ENCODE measurements at regions not wholly inside any gene's neighbourhood (a gene's known extent, or its start where the extent isn't known, plus 50 kb on each side); places are given as distances from the start of the nearest gene placed in this dataset.
"Not testable (repeated sequence)": the region's sequence is repeated elsewhere in the genome, so short reads cannot be mapped to it uniquely, and the experiment has no call there.

DNA sequence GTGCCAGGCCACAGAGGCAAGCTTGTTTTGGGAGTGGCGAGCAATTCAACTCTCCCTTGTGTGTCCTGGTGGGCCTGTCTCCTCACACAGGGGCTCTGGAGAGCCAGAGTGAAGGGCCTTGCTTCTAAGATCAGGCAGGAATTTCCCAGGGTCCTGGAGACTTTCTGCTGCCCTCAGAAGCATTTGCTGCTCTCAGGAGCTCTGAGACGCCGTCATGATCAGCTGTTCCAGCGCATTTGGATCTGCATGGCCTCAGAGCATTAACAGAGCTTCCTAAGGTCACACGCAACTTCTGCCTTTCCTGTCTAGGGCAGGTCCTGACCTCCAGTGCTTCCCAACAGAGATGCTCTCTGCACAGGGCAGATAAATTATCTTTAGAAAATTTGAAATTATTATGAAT is 52.2 kb upstream of the C10orf90 start:
- DNase-seq (ENCODE audit: low read depth), result no peak

DNA sequence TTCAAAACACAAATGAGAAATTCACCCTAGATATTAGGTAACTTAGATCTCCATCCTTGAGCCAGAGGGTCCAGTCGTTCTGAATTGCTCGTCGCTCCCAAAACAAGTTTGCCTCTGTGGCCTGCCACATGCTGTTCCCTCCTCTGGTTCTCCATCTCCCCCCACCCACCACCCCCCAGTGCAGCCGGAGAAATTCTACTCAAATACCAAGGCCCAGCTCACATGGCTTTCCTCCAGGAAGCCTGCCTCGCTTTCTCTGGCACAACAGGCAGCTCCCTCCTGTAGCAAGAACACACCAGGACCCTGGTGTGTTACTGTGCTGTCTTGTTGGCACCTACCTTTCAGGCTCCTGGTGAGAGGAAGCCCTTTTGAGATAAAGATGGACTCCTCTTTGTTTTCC is 52.7 kb upstream of the C10orf90 start:
- DNase-seq (ENCODE audit: low read depth), result no peak

DNA sequence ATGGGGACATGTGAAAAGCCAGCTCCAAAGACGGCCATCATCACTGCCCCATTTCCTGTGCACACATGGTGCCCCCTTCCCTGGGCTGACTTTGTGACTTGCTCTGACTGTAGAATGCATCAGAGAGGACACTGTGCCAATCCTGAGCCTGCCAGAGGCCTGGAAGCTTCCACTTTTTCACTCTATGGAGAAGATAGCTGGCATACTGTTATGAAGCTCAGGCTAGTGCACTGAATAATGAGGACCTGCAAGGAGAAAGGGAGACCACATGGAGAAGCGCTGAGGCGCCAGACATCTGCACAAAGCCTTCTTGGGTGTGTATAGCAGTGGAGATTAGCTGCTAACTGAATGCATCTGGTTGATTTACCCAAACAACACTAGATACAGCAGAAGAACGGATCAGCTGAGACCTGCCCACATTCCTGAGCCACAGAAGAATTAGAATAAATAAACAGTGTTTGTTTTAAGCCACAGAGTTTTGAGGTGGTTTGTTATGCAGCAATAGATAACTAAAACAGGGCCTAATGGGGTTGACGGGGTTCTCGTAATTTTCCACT is 58.9 kb upstream of the C10orf90 start:
- no peak for DNase-seq (ENCODE audit: low read depth)

DNA sequence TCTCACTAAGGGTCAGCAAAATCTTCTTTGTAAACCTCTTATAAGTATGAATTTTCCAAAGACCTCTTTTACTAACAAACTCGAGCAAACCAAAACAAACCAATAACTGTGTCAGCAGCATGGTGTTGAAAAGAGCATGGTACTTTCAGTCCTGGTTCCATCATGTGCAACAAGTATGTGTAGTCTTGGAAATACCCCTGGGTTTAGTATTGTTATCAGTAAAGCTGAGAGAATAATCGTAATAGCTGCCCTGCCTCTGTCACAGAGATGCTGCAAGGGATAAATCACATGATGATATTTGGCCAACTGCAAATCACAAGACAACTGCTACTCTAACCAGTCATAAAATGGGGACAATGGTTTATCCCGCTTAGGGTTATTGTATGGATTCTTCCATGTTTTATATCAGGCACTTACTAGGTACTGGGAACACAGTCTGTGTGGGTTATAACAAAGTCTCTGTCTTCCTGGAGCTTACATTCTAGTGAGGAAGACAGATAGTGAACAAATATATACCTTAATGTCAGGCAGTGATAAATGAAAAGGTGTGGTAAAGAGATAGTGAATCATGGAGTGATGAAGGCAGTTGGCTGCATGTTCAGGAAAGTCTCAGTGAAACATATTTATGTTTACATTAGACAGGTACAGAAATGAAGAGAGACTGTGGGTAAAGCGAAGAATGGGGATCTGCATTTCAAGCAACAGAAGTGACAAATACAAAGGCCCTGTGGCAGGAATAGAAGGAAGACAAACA is 60.5 kb upstream of the C10orf90 start:
- no peak for DNase-seq (ENCODE audit: low read depth)

DNA sequence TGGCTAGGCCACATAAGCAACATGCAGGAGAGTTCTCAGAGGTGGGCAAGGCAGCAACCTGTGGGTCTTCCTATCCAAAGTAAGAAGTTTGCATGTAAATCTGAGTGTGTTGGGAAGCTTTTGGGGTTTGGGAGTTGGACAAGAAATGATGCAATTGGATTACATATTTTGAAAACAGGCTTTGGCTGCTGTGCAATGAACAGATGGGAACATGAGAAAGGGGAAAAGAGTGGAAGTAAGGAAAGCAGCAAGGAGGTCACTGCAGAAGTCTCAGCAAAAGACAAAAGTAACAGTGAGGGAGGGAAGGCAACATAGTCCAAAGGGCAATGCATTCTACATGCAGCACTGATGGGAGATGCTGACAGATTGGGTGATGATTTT is 61.1 kb upstream of the C10orf90 start:
- DNase-seq (ENCODE audit: low read depth), result no peak

DNA sequence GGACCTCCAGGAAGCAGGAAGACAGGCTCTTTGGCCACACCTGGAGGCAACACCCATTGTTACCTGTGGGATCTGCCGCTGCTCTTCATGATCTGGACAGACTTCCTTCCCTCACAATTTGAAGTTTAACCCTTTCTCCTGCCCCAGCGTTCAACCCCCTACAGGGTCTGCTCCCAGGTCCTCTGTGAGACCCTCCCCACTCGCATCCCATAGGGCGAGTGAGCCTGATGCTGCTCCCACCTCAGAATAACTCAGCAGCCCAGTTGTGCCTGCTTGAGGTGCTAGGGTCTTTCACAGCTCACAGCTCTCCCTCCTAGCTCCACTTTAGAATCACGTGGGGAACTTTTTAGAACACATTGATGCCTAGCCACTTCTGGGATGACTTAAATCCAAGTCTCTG is 61.8 kb upstream of the C10orf90 start:
- DNase-seq (ENCODE audit: low read depth), result no peak

DNA sequence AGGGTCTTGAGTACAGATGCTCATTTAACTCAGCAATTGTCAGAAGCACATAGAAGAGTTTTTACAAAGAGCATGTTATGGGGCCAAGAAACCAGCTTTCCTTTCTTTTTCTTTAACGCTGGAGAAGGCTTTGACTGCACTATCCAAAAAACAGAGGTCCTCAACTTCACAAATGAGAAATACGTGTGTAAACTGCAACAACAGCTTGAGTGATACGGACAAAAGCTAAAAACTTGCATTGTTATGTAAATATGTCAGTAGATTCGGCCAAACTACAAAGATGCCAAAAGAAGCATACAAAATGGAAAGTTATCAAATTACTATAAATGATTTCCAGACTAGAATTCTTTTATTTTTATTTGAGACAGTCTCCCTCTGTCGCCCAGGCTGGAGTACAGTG is 62.4 kb upstream of the C10orf90 start:
- no peak for DNase-seq (ENCODE audit: low read depth)

DNA sequence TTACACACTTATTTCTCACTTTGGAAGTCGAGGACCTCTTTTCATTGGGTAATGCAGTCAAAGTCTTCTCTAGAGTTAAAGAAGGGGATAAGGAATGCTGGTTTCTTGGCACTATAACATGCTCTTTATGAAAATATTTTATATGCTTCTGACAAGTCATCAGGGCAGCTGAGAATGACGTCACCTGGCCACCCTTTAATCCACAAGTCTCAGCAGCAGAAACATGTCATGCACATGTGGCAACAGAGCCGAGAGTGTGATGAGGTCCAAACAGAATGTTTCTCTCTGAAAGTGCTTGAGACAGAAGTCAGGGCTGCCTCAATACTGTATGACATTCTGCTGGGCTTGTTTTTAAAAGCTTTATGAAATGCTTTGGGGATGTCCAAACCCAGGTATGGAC is 63.5 kb upstream of the C10orf90 start:
- DNase-seq (ENCODE audit: low read depth), result no peak

DNA sequence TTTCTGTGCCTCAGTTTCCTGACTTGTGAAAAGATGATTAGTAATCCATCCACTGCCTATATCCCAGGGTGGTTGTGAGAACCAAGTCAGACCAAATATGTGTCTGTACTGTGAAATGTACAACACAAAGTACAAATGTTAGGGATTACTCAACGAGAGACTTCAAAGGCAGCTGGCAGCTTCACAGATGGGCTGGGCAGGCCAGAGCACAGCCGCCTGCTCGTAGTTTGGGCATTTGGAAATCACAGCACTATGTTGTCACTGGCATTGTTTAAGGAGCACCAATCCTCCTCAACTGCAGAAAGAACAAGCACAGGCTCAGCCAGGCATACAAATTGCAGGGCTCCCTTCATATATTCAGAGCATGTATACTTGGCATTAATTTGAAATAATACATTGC is 64.5 kb upstream of the C10orf90 start:
- no peak for DNase-seq (ENCODE audit: low read depth)

DNA sequence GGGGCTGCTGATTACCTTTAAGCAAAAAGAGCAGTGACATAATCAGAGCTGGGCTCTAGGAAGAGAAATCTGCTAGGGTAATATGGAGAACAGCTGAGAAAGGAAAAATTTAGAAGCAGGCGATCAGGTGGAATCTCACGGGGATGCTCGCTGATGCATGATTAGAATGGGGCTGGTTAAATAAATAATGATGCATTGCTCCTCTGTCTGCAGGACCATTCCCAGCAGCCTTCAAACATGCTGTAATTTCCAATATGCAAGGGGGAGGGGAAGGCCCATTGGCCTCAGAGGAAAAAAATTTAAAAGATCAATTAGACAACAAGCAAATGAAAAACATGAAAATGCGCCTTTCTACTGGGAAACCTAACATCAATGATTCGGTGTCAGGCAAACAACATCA is 65.6 kb upstream of the C10orf90 start:
- DNase-seq (ENCODE audit: low read depth), result no peak

DNA sequence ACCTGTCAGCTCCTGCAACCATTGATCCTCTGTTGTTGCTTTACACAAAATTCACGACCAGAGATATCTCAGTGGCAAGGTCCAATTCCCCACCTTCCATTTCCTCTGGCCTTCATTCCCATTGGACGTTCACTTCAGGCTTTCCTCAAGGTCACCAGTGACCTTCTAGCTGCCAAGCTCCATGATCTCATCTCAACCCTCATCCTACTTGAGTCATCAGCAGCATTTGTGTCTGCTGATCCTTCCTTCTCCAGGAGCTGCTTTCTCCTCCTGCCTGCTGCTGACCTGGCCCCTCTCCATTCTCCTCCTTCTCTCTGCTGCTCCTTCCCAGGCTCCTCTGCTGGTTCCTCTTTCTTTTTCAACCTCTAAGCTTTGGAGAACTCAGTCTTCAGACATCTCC is 66.2 kb upstream of the C10orf90 start:
- DNase-seq (ENCODE audit: low read depth), result no peak

DNA sequence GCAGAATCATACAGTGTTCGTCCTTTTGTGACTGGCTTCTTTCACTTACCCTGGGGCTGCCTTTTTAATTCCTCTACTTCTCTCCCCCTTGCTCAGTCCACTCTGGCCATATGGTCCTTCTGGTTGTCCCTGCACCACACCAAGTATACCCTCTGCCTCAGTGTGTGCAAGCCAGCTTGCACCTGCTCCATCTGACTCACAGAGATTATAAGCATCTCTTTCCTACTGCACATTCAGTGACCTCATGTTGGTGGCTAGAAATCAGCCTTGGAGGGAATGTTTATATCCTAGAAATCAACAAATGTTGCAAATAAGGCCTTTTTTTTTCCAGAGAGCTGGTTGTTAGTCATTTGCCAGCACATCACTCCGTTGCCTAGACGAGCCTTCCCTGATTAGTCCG is 67.5 kb upstream of the C10orf90 start:
- DNase-seq (ENCODE audit: low read depth), result no peak

DNA sequence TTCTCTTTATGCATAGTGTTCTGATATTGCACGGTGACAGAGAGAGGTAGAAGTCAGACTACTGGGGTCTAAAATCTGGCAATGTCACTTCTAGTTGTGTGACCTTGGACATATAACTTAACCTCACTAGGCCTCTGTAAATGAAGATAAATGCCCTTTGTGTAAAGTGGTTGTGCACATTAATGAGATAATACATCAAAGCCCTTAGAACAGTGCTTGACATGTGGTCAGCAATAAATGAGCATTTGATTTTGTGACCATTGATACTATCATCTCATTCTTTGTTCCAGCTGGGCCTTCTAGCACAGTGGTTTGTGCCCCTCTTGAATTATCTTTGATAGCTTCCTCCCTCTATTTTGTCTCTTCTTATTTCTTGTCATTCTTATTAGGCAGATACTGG is 74.1 kb upstream of the C10orf90 start:
- DNase-seq (ENCODE audit: low read depth), result no peak

DNA sequence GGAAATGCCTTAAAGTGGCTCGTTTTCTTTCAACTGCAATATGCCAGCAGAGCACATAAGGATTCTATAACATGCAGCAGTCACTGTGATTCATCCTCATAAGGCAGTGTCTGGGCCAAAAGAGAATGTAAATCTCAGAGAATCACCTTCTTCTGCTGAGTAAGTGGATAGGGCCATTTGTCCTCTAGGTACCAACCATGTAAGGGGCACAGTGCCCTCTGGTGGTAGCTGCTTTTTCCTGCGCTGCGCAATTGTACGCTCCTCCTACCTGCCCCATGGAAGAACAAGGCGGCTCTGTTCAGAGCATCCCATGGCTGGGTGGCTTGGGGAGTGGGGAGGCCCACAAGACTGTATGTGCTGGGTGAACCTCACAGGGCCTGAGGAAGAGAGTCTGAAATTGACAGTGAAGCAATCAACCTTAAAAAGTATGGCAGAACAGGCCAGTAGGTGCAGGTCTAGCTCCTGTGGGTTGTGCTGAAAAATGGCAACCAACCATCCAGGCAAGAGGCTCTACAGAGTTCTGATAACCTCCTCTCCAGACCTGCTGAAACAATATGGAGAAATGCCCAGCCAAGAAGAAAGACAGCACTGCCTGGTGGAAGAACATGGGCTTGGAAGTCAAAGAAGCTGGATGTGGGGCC is 78.6 kb upstream of the C10orf90 start:
- DNase-seq (ENCODE audit: low read depth), result peak; percentile 80

DNA sequence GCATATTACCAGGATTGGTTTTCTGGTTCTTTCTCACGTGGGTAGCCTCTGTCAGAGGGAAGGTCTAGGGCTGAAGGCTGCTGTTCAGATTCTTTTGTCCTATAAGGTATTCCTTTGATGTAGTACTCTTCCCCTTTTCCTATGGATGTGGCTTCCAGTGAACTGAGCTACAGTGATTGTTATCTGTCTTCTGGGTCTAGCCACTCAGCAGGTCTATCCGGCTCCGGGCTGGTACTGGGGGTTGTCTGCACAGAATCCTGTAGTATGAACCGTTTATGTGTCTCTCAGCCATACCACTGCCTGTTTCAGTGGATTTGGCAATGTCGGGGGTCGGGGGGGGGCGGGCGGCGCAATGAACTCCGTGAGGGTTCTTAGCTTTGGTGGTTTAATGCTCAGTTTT is 84.5 kb upstream of the C10orf90 start:
- DNase-seq (ENCODE audit: low read depth), result no peak

DNA sequence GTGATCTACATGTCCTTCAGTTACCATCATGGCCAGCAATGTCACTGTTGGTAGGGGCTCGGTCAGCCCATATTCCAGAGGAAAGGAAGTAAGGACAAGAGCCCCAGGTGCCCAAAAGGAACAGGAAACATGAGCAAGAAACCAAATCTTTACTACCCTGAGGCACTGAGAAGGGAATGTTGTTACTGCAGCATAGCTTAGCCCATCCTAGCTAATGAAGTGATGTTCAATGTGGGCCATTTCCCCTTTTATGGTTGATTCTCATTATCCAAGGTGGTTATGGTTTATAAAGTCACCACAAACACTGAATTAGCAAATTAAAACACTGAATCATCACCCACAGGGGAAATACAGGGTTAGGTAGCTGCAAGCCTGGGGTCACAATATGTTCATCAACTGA is 88.4 kb upstream of the C10orf90 start:
- no peak for DNase-seq (ENCODE audit: low read depth)

DNA sequence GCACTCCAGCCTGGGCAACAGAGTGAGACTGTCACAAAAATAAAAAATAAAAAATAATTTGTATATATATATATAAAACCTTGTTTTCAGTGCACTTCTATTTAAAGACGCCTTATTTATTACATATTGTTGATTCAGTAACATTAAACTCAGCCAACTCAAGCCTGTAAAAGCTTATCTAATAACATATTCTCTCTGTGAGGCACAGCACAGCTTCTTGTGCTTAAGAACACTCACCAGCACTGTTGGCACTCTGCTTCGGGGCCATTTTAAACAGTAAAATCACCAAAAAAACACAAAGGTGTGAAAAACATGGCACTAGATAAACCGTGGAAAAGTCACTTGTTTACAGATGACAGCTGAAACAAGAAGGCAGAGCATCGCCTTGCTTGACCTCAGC is 89.0 kb upstream of the C10orf90 start:
- DNase-seq (ENCODE audit: low read depth), result no peak

DNA sequence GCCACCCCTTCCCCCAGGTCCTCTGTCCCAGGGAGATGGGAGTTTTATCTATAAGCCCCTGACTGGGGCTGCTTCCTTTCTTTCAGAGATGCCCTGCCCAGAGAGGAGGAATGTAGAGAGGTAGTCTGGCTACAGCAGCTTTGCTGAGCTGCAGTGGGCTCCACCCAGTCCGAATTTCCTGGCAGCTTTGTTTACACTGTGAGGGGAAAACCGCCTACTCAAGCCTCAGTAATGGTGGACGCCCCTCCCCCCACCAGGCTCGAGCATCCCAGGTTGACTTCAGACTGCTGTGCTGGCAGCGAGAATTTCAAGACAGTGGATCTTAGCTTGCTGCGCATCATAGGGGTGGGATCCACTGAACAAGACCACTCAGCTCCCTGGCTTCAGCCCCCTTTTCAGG is 96.2 kb upstream of the C10orf90 start:
- DNase-seq (ENCODE audit: low read depth), result not testable (repeated sequence)

DNA sequence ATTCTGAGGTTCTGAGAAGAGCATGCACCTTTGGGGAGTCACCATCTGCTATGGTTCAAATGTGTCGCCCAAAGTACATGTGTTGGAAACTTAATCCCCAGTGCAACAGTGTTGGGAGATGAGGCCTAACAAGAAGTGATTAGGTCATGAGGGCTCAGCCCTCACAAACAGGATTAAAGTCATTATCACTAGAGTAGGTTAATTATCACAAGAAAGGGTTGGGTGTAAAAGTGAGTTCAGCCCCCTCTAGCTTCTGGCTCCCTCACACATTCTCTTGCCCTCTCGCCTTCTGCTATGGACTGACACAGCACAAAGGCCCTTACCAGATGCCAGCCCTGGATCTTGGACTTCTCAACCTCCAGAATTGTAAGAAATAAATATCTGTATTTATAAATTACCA is 100.3 kb upstream of the C10orf90 start:
- DNase-seq (ENCODE audit: low read depth), result no peak

DNA sequence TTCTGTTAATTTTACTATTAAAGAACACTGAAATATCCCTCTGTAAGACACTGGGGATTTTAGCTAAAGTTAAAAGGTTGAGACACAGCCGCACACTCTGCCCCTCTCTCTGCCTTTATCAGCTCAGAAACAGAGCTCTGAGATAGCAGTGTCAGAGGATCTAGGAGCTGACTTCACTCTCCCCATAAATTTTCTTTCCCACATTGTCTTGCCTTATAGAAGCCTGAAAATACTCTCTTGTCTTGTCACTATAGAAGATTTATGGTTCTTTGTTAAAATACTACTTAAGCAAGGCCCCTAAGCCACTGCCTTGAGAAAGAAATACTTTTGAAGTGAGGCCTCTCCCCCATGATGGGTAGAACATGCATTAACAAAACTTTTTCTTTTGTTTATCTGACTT is 105.7 kb upstream of the C10orf90 start:
- DNase-seq (ENCODE audit: low read depth), result no peak

DNA sequence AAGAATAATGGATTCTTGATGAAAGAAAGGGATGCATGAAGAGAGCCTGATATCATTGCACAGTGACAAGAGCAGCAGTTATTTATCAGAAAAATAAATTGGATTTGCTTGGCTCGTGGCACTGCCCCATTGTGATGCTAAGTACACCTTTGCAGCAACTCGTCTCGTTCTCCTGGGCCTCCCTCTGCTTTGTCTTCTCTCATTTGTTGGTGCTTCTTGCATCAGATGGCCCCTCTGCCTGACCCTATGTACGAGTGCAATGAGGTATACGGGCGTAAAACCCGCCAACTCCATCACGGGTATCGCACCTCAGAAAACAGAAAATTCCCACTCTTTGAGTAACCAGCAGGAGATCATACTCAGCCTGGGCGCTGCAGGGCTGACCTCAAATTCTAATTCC is 107.2 kb upstream of the C10orf90 start:
- DNase-seq (ENCODE audit: low read depth), result no peak

DNA sequence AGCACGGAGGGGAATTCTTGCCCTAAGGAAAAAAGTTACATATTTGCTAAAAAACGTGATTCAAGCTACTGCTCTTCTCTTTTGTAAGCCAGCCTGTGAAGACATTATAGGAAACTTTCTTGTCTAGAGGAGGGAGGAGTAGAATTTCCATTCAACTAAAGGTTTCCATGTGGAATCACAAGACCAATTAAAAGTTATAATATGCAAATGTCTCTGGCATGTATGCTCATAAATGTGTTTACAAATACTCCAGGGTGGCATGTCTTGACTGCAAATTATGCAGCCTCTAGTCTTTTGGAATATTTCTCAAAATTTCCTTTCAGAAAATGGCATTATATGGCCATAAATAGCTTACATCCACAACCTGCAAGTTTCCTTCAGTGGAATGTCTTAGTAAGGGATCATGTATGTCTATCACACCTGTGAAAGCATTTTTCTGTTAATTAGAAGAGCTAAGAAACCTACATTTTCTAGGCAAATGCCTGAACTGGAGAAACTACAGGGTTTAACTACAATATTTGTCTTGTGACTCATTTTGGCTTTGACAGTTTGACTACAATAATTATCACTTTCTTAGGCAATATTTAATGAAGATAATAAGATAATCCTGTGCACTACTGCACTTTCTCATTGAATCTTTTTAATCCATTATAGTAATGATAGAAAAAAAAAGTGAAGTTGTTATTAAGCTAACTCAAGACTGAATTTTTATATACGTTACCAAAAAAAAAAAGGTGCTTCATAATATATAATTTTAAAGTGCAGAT is 111.1 kb upstream of the C10orf90 start:
- DNase-seq (ENCODE audit: low read depth), result no peak
